Heart left ventricle (tissue), 16 donors: ENCODE measurements at regions not wholly inside any gene's neighbourhood (a gene's known extent, or its start where the extent isn't known, plus 50 kb on each side); places are given as distances from the start of the nearest gene placed in this dataset.

Source experiments
- ATAC-seq, 4 donors: fragments of 200-7000 bp; cut with Tn5 transposase; one replicate each; pipeline ENCODE4 v1.9.1; 2020 to 2022; ENCODE audit warnings: moderate library complexity in 4 of 4, mild to moderate bottlenecking in 3 of 4, moderate number of reproducible peaks in 1 of 4
- DNase-seq, 5 donors: peaks; one replicate each; pipeline ENCODE4 v3.0.0-alpha.2; 2020
- H3K27ac ChIP-seq, 12 donors: fragments of 200-600 bp; sonication (generic) in 4 of 12; one replicate each; pipeline versions ENCODE4 v1.5.0 to v1.8.0; 2016 to 2022; ENCODE audit warnings: mild to moderate bottlenecking in 2 of 12
- H3K27me3 ChIP-seq, 9 donors: fragments of 200-600 bp; sonication (generic) in 2 of 9; one replicate each; pipeline versions ENCODE4 v1.5.1 to v1.8.0; 2016 to 2022; ENCODE audit warnings: mild to moderate bottlenecking in 3 of 9
- H3K36me3 ChIP-seq, 9 donors: fragments of 200-600 bp; sonication (generic) in 2 of 9; one replicate each; pipeline versions ENCODE4 v1.5.0 to v1.8.0; 2018 to 2022; ENCODE audit warnings: mild to moderate bottlenecking in 2 of 9
- H3K4me1 ChIP-seq, 12 donors: fragments of 200-600 bp; sonication (generic) in 4 of 12; one replicate each; pipeline versions ENCODE4 v1.5.0 to v1.8.0; 2016 to 2022; ENCODE audit warnings: mild to moderate bottlenecking in 3 of 12
- H3K4me3 ChIP-seq, 12 donors: fragments of 200-600 bp; sonication (generic) in 4 of 12; one replicate each; pipeline versions ENCODE4 v1.5.0 to v1.8.0; 2017 to 2022; ENCODE audit warnings: mild to moderate bottlenecking in 9 of 12, moderate library complexity in 4 of 12
- H3K9me3 ChIP-seq, 12 donors: fragments of 200-600 bp; sonication (generic) in 4 of 12; one replicate each; pipeline versions ENCODE4 v1.5.0 to v1.8.0; 2016 to 2022; ENCODE audit warnings: mild to moderate bottlenecking in 1 of 12
- POLR2A ChIP-seq, 2 donors: fragments of 450-650 bp; IDR thresholded peaks; one replicate each; pipeline ENCODE4 v1.6.1; 2017; ENCODE audit warnings: antibody characterized with exemption in 2 of 2, mild to moderate bottlenecking in 2 of 2, moderate library complexity in 2 of 2
- WGBS, 4 donors: extraction: QIAGEN DNeasy Blood & Tissue Kit in 2 of 4; methylation state at CpG; one replicate each; pipeline versions ENCODE4 v1.1.5 to v1.1.7; 2013 to 2018; 5-methylcytosine and 5-hydroxymethylcytosine counted together
- intact Hi-C, 10 donors: fragments of 100-400 bp; cut with DNase I; formaldehyde crosslinking; loops; one replicate each; pipeline versions ENCODE4 v1.11.1 to v1.14.2; 2022
- TF ChIP-seq, protein P1 (sequence below), 12 donors: fragments of 200-600 bp; sonication (generic) in 4 of 12; IDR thresholded peaks; one replicate each; pipeline versions ENCODE4 v1.5.0 to v1.8.0; 2018 to 2022; ENCODE audit warnings: antibody characterized with exemption in 12 of 12, mild to moderate bottlenecking in 5 of 12
- donor health status: ischemic (EF 13 %, LVEDD 7.1; RV severe dilation, severe dysfunction).
- donor health status: healthy with polysubstance abuse.
- donor health status: DM: no; HTN: yes; CAD: no.
- donor health status: DM: no; HTN: no; CAD: no.
- donor health status: ischemic (EF 25% LVEDD 6.9; RV normal size, moderate dysfunction).
- donor health status: ischemic (EF 25% LVEDD 5.7; RV mildly dilated, moderate dysfunction).
- donor health status: healthy.
- donor health status: DM: yes; HTN: yes; CAD: no.
- donor health status: ischemic (EF 35%, LVEDD 5.7; RV mildly dilated, moderate dysfunction).
- donor health status: nonischemic (EF 11% LVEDD 7.7; RV severe dilation, severe dysfunction).
- donor health status: DM: yes; HTN: yes; CAD: no.
- donor health status: PGD.
- donor health status: ischemic (EF 29% LVEDD 5.4; RV normal size, mild dysfunction).
- donor health status: nonischemic (EF 23%, LVEDD 6.1; RV moderate dilation, normal function).

DNA sequence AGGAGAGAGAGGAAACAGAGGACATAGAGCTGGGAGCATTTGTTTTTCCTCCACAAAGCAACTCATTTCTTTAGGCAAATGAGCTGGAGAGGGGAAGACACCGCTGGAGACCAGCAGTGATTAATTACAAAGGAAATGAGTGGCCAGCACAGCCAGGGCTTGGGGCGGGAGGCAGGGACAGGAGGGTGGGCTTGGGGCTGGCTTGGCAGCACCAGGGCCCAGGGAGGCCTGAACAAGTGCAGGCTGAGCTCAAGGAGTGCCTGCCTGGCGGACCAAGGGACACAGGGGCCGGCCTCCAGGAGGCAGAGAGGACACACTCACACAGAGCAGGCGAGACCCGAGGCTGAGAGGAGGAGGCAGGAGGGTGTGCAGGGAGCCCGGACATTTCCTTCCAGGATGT is 149.0 kb upstream of the UNC5B start:
- TF ChIP-seq, protein P1, sequence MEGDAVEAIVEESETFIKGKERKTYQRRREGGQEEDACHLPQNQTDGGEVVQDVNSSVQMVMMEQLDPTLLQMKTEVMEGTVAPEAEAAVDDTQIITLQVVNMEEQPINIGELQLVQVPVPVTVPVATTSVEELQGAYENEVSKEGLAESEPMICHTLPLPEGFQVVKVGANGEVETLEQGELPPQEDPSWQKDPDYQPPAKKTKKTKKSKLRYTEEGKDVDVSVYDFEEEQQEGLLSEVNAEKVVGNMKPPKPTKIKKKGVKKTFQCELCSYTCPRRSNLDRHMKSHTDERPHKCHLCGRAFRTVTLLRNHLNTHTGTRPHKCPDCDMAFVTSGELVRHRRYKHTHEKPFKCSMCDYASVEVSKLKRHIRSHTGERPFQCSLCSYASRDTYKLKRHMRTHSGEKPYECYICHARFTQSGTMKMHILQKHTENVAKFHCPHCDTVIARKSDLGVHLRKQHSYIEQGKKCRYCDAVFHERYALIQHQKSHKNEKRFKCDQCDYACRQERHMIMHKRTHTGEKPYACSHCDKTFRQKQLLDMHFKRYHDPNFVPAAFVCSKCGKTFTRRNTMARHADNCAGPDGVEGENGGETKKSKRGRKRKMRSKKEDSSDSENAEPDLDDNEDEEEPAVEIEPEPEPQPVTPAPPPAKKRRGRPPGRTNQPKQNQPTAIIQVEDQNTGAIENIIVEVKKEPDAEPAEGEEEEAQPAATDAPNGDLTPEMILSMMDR (IDR thresholded peaks at IDR 0.05), result no peak
- TF ChIP-seq POLR2A (IDR thresholded peaks at IDR 0.05), result no peak
- peak in 1 of 5 donors; percentile 54 for DNase-seq
- ATAC-seq, result no peak
- H3K27ac ChIP-seq, result peak overlapping the region in 2 of 12 donors; percentile 4 to 47
- H3K9me3 ChIP-seq, result no peaks in the 10 kb centered on the region
- H3K4me1 ChIP-seq, result peaks cover 0 to 50% (median 12%) of the 10 kb centered on the region in 12 donors
- no peaks in the 10 kb centered on the region for H3K36me3 ChIP-seq
- no peak overlapping the region for H3K4me3 ChIP-seq
- H3K27me3 ChIP-seq, result no peaks in the 10 kb centered on the region
- intact Hi-C loops, result loop anchor here in 8 of 10 donors (5.0 to 10.0 kb wide), 6 partner anchors 119 to 201 kb away; no protein-coding TSS in a partner anchor
- 65 to 81% (median 68%) methylated on average over 4 to 7 of the region's 7 CpGs for WGBS, 4 donors

- H3K4me3 ChIP-seq, result no peak overlapping the region
- DNase-seq, result peak; percentile 37 to 81 (median 61)
- WGBS, 4 donors, result 35 to 37% (median 37%) methylated on average over 13 of the region's 13 CpGs
- peak overlapping the region; percentile 46 to 95 (median 77) for H3K27ac ChIP-seq
- no peaks in the 10 kb centered on the region for H3K36me3 ChIP-seq
- peak; percentile 73 to 87 (median 82) for ATAC-seq
- H3K9me3 ChIP-seq, result no peaks in the 10 kb centered on the region
- intact Hi-C loops, result loop anchor here in 8 of 10 donors (5.0 to 10.0 kb wide), 9 partner anchors 120 to 200 kb away; no protein-coding TSS in a partner anchor
- H3K4me1 ChIP-seq, result peaks cover 0 to 54% (median 16%) of the 10 kb centered on the region in 12 donors
- no peaks in the 10 kb centered on the region for H3K27me3 ChIP-seq
- no peak for TF ChIP-seq POLR2A (IDR thresholded peaks at IDR 0.05)
- TF ChIP-seq, protein P1 (IDR thresholded peaks at IDR 0.05), result peak in 8 of 12 donors; percentile 7 to 46 (median 26)
Observed at GRCh38 chr10:71064413-71065118, 147.8 kb upstream of the UNC5B start.

- intact Hi-C loops, result loop anchor here in 8 of 10 donors (5.0 to 10.0 kb wide), 8 partner anchors 121 to 199 kb away; no protein-coding TSS in a partner anchor
- no peaks in the 10 kb centered on the region for H3K27me3 ChIP-seq
- H3K36me3 ChIP-seq, result no peaks in the 10 kb centered on the region
- H3K9me3 ChIP-seq, result no peaks in the 10 kb centered on the region
- H3K27ac ChIP-seq, result peak overlapping the region in 5 of 12 donors; percentile 74 to 93 (median 84)
- TF ChIP-seq, protein P1 (IDR thresholded peaks at IDR 0.05), result no peak
- TF ChIP-seq POLR2A (IDR thresholded peaks at IDR 0.05), result no peak
- ATAC-seq, result no peak
- no peak overlapping the region for H3K4me3 ChIP-seq
- 58 to 86% (median 84%) methylated on average over 3 to 4 of the region's 4 CpGs for WGBS, 4 donors
- H3K4me1 ChIP-seq, result peaks cover 0 to 58% (median 16%) of the 10 kb centered on the region in 12 donors
- peak in 1 of 5 donors; percentile 5 for DNase-seq
Observed at GRCh38 chr10:71065659-71066058, 146.7 kb upstream of the UNC5B start.

GRCh38 chr10:71066600-71066999 is 145.8 kb upstream of the UNC5B start:
- ATAC-seq (no peak), DNase-seq (peak in 1 of 5 donors; percentile 11)
- Histone ChIP-seq H3K9me3 (no peaks in the 10 kb centered on the region), H3K27me3 (no peaks in the 10 kb centered on the region), H3K4me1 (peaks cover 0 to 61% (median 16%) of the 10 kb centered on the region in 12 donors), H3K36me3 (no peaks in the 10 kb centered on the region), H3K27ac (peak overlapping the region in 9 of 12 donors; percentile 39 to 69 (median 49)), H3K4me3 (no peak overlapping the region)
- TF ChIP-seq POLR2A (IDR thresholded peaks at IDR 0.05), result no peak
- TF ChIP-seq, protein P1 (IDR thresholded peaks at IDR 0.05), result no peak
- WGBS, 4 donors, result 80 to 89% (median 86%) methylated on average over 10 of the region's 10 CpGs
- intact Hi-C loops, result loop anchor here in 8 of 10 donors (5.0 to 10.0 kb wide), 8 partner anchors 122 to 198 kb away; no protein-coding TSS in a partner anchor
